ENCODE measurements at regions not wholly inside any gene's neighbourhood (a gene's known extent, or its start where the extent isn't known, plus 50 kb on each side); places are given as distances from the start of the nearest gene placed in this dataset.

GRCh38 chr3:23115171-23115877, 87.8 kb upstream of the UBE2E2 start:
- Histone ChIP-seq H3K4me3 (no peak overlapping the region), H3K27ac (no peak overlapping the region), H3K27me3 (ENCODE audit: low read depth) (no peaks in the 10 kb centered on the region), H3K36me3 (no peaks in the 10 kb centered on the region), H3K9me3 (no peaks in the 10 kb centered on the region), H3K4me1 (peaks cover 27% of the 10 kb centered on the region)
- DNase-seq: no peak
- TF ChIP-seq CTCF (IDR thresholded peaks at IDR 0.05): no peak
- intact Hi-C loops (cut with DNase I): no loop called here
- ATAC-seq: peak in 1 of 2 donors; percentile 82

GRCh38 chr3:23116081-23116837, 86.9 kb upstream of the UBE2E2 start:
- Histone ChIP-seq H3K4me3 (no peak overlapping the region), H3K9me3 (no peaks in the 10 kb centered on the region), H3K4me1 (peaks cover 27% of the 10 kb centered on the region), H3K36me3 (no peaks in the 10 kb centered on the region), H3K27me3 (ENCODE audit: low read depth) (no peaks in the 10 kb centered on the region), H3K27ac (no peak overlapping the region)
- DNase-seq (no peak), ATAC-seq (no peak)
- no peak for TF ChIP-seq CTCF (IDR thresholded peaks at IDR 0.05)
- intact Hi-C loops (cut with DNase I): no loop called here

- ATAC-seq: no peak
- no peaks in the 10 kb centered on the region for H3K9me3 ChIP-seq
- no peaks in the 10 kb centered on the region for H3K27me3 ChIP-seq (ENCODE audit: low read depth)
- no peak for DNase-seq
- no peak overlapping the region for H3K27ac ChIP-seq
- intact Hi-C loops (cut with DNase I): no loop called here
- H3K4me3 ChIP-seq: no peak overlapping the region
- H3K36me3 ChIP-seq: no peaks in the 10 kb centered on the region
- TF ChIP-seq CTCF (IDR thresholded peaks at IDR 0.05): no peak
- peaks cover 27% of the 10 kb centered on the region for H3K4me1 ChIP-seq
These were observed 85.3 kb upstream of the UBE2E2 start for GRCh38 chr3:23117856-23118255.

- ATAC-seq (no peak), DNase-seq (no peak)
- H3K27ac ChIP-seq: no peak overlapping the region
- no peaks in the 10 kb centered on the region for H3K27me3 ChIP-seq (ENCODE audit: low read depth)
- H3K4me3 ChIP-seq: no peak overlapping the region
- H3K4me1 ChIP-seq: no peaks in the 10 kb centered on the region
- intact Hi-C loops (cut with DNase I): no loop called here
- no peak for TF ChIP-seq CTCF (IDR thresholded peaks at IDR 0.05)
- H3K9me3 ChIP-seq: no peaks in the 10 kb centered on the region
- no peaks in the 10 kb centered on the region for H3K36me3 ChIP-seq
These were observed 75.9 kb upstream of the UBE2E2 start for GRCh38 chr3:23127196-23127595.

- DNase-seq: no peak
- ATAC-seq: no peak
- no peaks in the 10 kb centered on the region for H3K9me3 ChIP-seq
- no peaks in the 10 kb centered on the region for H3K4me1 ChIP-seq
- no peak overlapping the region for H3K27ac ChIP-seq
- no peaks in the 10 kb centered on the region for H3K27me3 ChIP-seq (ENCODE audit: low read depth)
- intact Hi-C loops (cut with DNase I): no loop called here
- H3K36me3 ChIP-seq: no peaks in the 10 kb centered on the region
- TF ChIP-seq CTCF (IDR thresholded peaks at IDR 0.05): no peak
- no peak overlapping the region for H3K4me3 ChIP-seq
These were observed 74.5 kb upstream of the UBE2E2 start for GRCh38 chr3:23128655-23129054.
